Upper lobe of left lung (tissue), 6 donors: ENCODE measurements at regions not wholly inside any gene's neighbourhood (a gene's known extent, or its start where the extent isn't known, plus 50 kb on each side); places are given as distances from the start of the nearest gene placed in this dataset.
A peak's percentile ranks its signal among the peaks of the same experiment; 100 is the strongest.

Experiments used
- ATAC-seq, 2 donors: fragments of 200-7000 bp; cut with Tn5 transposase; one replicate each; pipeline ENCODE4 v1.9.1; 2022; ENCODE audit warnings: mild to moderate bottlenecking in 2 of 2, moderate library complexity in 2 of 2; ENCODE audit not compliant: low FRiP score in 2 of 2
- DNase-seq, 2 donors: peaks; one replicate each; pipeline ENCODE4 v3.0.0-alpha.2; 2019 to 2020
- H3K27ac ChIP-seq, 4 donors: fragments of 200-600 bp; sonication (generic); one replicate each; pipeline ENCODE4 v1.5.1; 2016 to 2019
- H3K27me3 ChIP-seq, 4 donors: fragments of 200-600 bp; sonication (generic); one replicate each; pipeline ENCODE4 v1.5.1; 2017 to 2019
- H3K36me3 ChIP-seq, 4 donors: fragments of 200-600 bp; sonication (generic); one replicate each; pipeline ENCODE4 v1.5.1; 2016 to 2019
- H3K4me1 ChIP-seq, 4 donors: fragments of 200-600 bp; sonication (generic); one replicate each; pipeline ENCODE4 v1.5.1; 2018 to 2019
- H3K4me3 ChIP-seq, 4 donors: fragments of 200-600 bp; sonication (generic); one replicate each; pipeline ENCODE4 v1.5.1; 2017 to 2019; ENCODE audit warnings: mild to moderate bottlenecking in 2 of 4, moderate library complexity in 1 of 4
- H3K9me3 ChIP-seq, 4 donors: fragments of 200-600 bp; sonication (generic); one replicate each; pipeline ENCODE4 v1.5.1; 2018 to 2019
- EP300 ChIP-seq, 4 donors: sonication (generic); formaldehyde crosslinking; IDR thresholded peaks; one replicate each; pipeline ENCODE4 v1.5.1; 2017; ENCODE audit warnings: antibody characterized with exemption in 4 of 4, control low read depth in 2 of 4
- POLR2A ChIP-seq, 4 donors: fragments of 450-650 bp; IDR thresholded peaks; one replicate each; pipeline ENCODE4 v1.5.1; 2016 to 2017; ENCODE audit warnings: antibody characterized with exemption in 4 of 4, mild to moderate bottlenecking in 2 of 4
- POLR2AphosphoS5 ChIP-seq, 2 donors: sonication (generic); formaldehyde crosslinking; IDR thresholded peaks; one replicate each; pipeline ENCODE4 v1.5.1; 2017; ENCODE audit warnings: antibody characterized with exemption in 2 of 2
- WGBS, 2 donors: methylation state at CpG; one replicate each; pipeline ENCODE4 v1.1.5; 2017 to 2018; 5-methylcytosine and 5-hydroxymethylcytosine counted together
- TF ChIP-seq, protein P1 (sequence below), 6 experiments: fragments of 450-650 bp in 4 of 6; fragments of 200-600 bp in 2 of 6; sonication (generic) in 2 of 6; IDR thresholded peaks; one replicate each; pipeline ENCODE4 v1.5.1; 2016 to 2019; ENCODE audit warnings: antibody characterized with exemption in 6 of 6
- donor health status: DM: no; HTN: no; CAD: no; lungs with moderate emphysema.
- donor health status: DM: no; HTN: yes; CAD: no; lungs with severe emphysema.

- Histone ChIP-seq H3K27ac (no peak overlapping the region), H3K4me1 (peaks cover 6 to 22% (median 13%) of the 10 kb centered on the region in 4 donors), H3K4me3 (no peak overlapping the region), H3K27me3 (no peaks in the 10 kb centered on the region), H3K9me3 (no peaks in the 10 kb centered on the region), H3K36me3 (no peaks in the 10 kb centered on the region)
- WGBS, 2 donors, result 87 to 89% methylated on average over 7 to 8 of the region's 8 CpGs
- ATAC-seq (no peak), DNase-seq (no peak)
- no peak for TF ChIP-seq EP300 (IDR thresholded peaks at IDR 0.05)
- TF ChIP-seq POLR2A (IDR thresholded peaks at IDR 0.05), result no peak
- TF ChIP-seq POLR2AphosphoS5 (IDR thresholded peaks at IDR 0.05), result no peak
- TF ChIP-seq, protein P1, sequence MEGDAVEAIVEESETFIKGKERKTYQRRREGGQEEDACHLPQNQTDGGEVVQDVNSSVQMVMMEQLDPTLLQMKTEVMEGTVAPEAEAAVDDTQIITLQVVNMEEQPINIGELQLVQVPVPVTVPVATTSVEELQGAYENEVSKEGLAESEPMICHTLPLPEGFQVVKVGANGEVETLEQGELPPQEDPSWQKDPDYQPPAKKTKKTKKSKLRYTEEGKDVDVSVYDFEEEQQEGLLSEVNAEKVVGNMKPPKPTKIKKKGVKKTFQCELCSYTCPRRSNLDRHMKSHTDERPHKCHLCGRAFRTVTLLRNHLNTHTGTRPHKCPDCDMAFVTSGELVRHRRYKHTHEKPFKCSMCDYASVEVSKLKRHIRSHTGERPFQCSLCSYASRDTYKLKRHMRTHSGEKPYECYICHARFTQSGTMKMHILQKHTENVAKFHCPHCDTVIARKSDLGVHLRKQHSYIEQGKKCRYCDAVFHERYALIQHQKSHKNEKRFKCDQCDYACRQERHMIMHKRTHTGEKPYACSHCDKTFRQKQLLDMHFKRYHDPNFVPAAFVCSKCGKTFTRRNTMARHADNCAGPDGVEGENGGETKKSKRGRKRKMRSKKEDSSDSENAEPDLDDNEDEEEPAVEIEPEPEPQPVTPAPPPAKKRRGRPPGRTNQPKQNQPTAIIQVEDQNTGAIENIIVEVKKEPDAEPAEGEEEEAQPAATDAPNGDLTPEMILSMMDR (IDR thresholded peaks at IDR 0.05), result no peak
Observed at GRCh38 chr3:43159131-43159875, 53.4 kb upstream of the POMGNT2 start.

DNA sequence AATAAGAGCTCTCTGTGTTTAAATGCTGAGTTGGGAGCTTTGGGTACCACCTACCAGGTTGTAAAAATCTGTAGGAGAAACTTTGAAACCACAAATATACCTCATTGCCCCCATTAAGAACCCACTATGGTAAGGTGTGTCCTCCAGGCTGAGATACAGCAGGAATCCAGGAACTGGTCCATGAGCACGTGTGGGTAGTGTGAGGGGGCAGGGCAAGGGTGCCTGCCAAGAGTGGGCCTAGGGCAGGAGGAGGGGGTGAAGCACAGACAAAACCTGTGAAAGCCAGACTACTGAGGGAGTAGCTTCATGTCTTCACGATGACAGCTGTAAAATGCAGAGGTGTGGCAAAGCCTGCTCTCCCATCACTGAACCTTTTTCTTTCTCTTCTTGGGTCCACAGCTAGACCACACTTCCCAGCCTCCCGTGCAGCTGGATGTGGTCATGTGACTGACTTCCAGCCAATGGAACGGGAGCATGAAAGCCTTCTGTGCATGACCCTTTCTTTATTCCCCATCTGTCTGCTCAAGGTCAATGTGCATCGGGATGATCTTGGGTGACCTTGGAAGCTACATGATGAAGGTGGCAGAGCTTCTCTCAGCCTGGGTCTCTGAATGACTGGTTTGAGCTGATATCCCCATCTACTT, 51.1 kb upstream of the POMGNT2 start:
- no peak for TF ChIP-seq POLR2AphosphoS5 (IDR thresholded peaks at IDR 0.05)
- TF ChIP-seq, protein P1 (IDR thresholded peaks at IDR 0.05), result no peak
- 73 to 82% methylated on average over 5 of the region's 5 CpGs for WGBS, 2 donors
- Histone ChIP-seq H3K4me3 (no peak overlapping the region), H3K9me3 (no peaks in the 10 kb centered on the region), H3K36me3 (no peaks in the 10 kb centered on the region), H3K4me1 (peaks cover 0 to 3% (median 2%) of the 10 kb centered on the region in 4 donors), H3K27me3 (no peaks in the 10 kb centered on the region), H3K27ac (no peak overlapping the region)
- no peak for DNase-seq
- ATAC-seq, result no peak

GRCh38 chr3:43155464-43156121, 49.7 kb upstream of the POMGNT2 start:
- WGBS, 2 donors, result 59 to 73% methylated on average over 11 of the region's 11 CpGs
- H3K9me3 ChIP-seq, result no peaks in the 10 kb centered on the region
- H3K36me3 ChIP-seq, result no peaks in the 10 kb centered on the region
- ATAC-seq (peak in 1 of 2 donors; percentile 83), DNase-seq (peak in 1 of 2 donors; percentile 52)
- H3K4me1 ChIP-seq, result peaks cover 0 to 2% (median 0%) of the 10 kb centered on the region in 4 donors
- no peak overlapping the region for H3K27ac ChIP-seq
- no peak overlapping the region for H3K4me3 ChIP-seq
- TF ChIP-seq, protein P1 (IDR thresholded peaks at IDR 0.05), result peak; percentile 11 to 56 (median 36)
- no peak for TF ChIP-seq POLR2A (IDR thresholded peaks at IDR 0.05)
- no peaks in the 10 kb centered on the region for H3K27me3 ChIP-seq
